MCF 10A (cell line): ENCODE measurements at regions not wholly inside any gene's neighbourhood (a gene's known extent, or its start where the extent isn't known, plus 50 kb on each side); places are given as distances from the start of the nearest gene placed in this dataset.

Experiments
- BruUV-seq: library from RNA; stranded (reverse); fragments of 400-500 nt; replicated peaks from 2 replicates; lab custom pipeline; 2021; lab: Mats Ljungman, UMichigan
- CTCF ChIA-PET: fragments of 300-600 bp; sonication (Branson Sonifier 250); formaldehyde crosslinking; extraction: SDS; loops from one replicate; lab custom pipeline; 2021; ENCODE audit warnings: antibody characterized with exemption, inconsistent platforms; lab: Yijun Ruan, JAX
- POLR2A ChIA-PET: fragments of 300-600, 350-650 bp; sonication (Branson Sonifier 250); formaldehyde crosslinking; extraction: SDS; loops from one replicate; lab custom pipeline; 2020; ENCODE audit warnings: antibody characterized with exemption, inconsistent platforms; lab: Yijun Ruan, JAX
- DNase-seq: peaks from one replicate; pipeline ENCODE4 v3.0.0-alpha.2; 2018; ENCODE audit not compliant: unreplicated experiment
- H3K27ac Mint-ChIP-seq: one replicate; pipeline ENCODE4 v1.8.0; 2022; ENCODE audit warnings: mild to moderate bottlenecking, low read depth, mixed read lengths; ENCODE audit not compliant: unreplicated experiment
- H3K27me3 Mint-ChIP-seq: one replicate; pipeline ENCODE4 v1.8.0; 2022; ENCODE audit warnings: mixed read lengths; ENCODE audit not compliant: insufficient read depth, unreplicated experiment
- H3K36me3 Mint-ChIP-seq: one replicate; pipeline ENCODE4 v1.8.0; 2022; ENCODE audit warnings: mild to moderate bottlenecking, moderate library complexity, mixed read lengths; ENCODE audit not compliant: insufficient read depth, unreplicated experiment
- H3K4me1 Mint-ChIP-seq: one replicate; pipeline ENCODE4 v1.8.0; 2022; ENCODE audit warnings: mixed read lengths; ENCODE audit not compliant: insufficient read depth, unreplicated experiment
- H3K4me3 Mint-ChIP-seq: one replicate; pipeline ENCODE4 v1.8.0; 2022; ENCODE audit warnings: mild to moderate bottlenecking, moderate library complexity, mixed read lengths; ENCODE audit not compliant: unreplicated experiment
- H3K9me3 Mint-ChIP-seq: one replicate; pipeline ENCODE4 v1.8.0; 2022; ENCODE audit warnings: mixed read lengths; ENCODE audit not compliant: unreplicated experiment
- CTCF ChIP-seq: fragments of 200-600 bp; IDR thresholded peaks from one replicate; pipeline ENCODE4 v1.8.0; 2022; ENCODE audit warnings: antibody characterized with exemption, mild to moderate bottlenecking; ENCODE audit not compliant: unreplicated experiment
- intact Hi-C: fragments of 100-400 bp; cut with micrococcal nuclease; formaldehyde crosslinking; loops from 2 replicates; pipeline ENCODE4 v1.14.1; 2022

GRCh38 chr16:73473713-73474112 is 425.8 kb upstream of the ZFHX3 start:
- no peaks in the 10 kb centered on the region for H3K36me3 Mint-ChIP-seq
- no peak for TF ChIP-seq CTCF
- H3K27me3 Mint-ChIP-seq, result peaks cover 58% of the 10 kb centered on the region
- BruUV-seq, result no TSS peak
- intact Hi-C loops, result no loop called here
- POLR2A ChIA-PET, result no interaction called here
- H3K27ac Mint-ChIP-seq, result no peak overlapping the region
- CTCF ChIA-PET, result interaction anchor here (0.7 kb wide), 1 partner anchor 752 kb away, joined by 3 read pairs; no protein-coding TSS in a partner anchor
- no peak overlapping the region for H3K4me3 Mint-ChIP-seq
- H3K9me3 Mint-ChIP-seq, result no peaks in the 10 kb centered on the region
- H3K4me1 Mint-ChIP-seq, result no peaks in the 10 kb centered on the region
- no peak for DNase-seq

GRCh38 chr16:73464834-73465233 is 416.9 kb upstream of the ZFHX3 start:
- ChIA-PET CTCF (interaction anchor here (0.6 to 1.2 kb wide), 2 partner anchors 410 to 951 kb away, joined by 3 to 4 read pairs; no protein-coding TSS in a partner anchor), POLR2A (no interaction called here)
- TF ChIP-seq CTCF, result no peak
- no TSS peak for BruUV-seq
- Mint-ChIP-seq H3K4me3 (no peak overlapping the region), H3K27ac (no peak overlapping the region), H3K9me3 (peaks cover 13% of the 10 kb centered on the region), H3K36me3 (no peaks in the 10 kb centered on the region), H3K27me3 (peaks cover 96% of the 10 kb centered on the region), H3K4me1 (no peaks in the 10 kb centered on the region)
- DNase-seq, result no peak
- intact Hi-C loops, result no loop called here

- no peak for DNase-seq
- intact Hi-C loops, result no loop called here
- no peaks in the 10 kb centered on the region for H3K4me1 Mint-ChIP-seq
- H3K4me3 Mint-ChIP-seq, result no peak overlapping the region
- POLR2A ChIA-PET, result no interaction called here
- TF ChIP-seq CTCF, result no peak
- no peak overlapping the region for H3K27ac Mint-ChIP-seq
- CTCF ChIA-PET, result interaction anchor here (0.6 to 0.7 kb wide), 3 partner anchors 9 to 437 kb away, joined by 3 read pairs; no protein-coding TSS in a partner anchor
- no TSS peak for BruUV-seq
- peaks cover 13% of the 10 kb centered on the region for H3K9me3 Mint-ChIP-seq
- H3K36me3 Mint-ChIP-seq, result no peaks in the 10 kb centered on the region
- peaks cover 83% of the 10 kb centered on the region for H3K27me3 Mint-ChIP-seq
Observed at GRCh38 chr16:73459586-73459985, 411.7 kb upstream of the ZFHX3 start.

GRCh38 chr16:73457851-73458250 is 409.9 kb upstream of the ZFHX3 start:
- intact Hi-C loops, result no loop called here
- CTCF ChIA-PET, result no interaction called here
- no TSS peak for BruUV-seq
- POLR2A ChIA-PET, result no interaction called here
- no peak overlapping the region for H3K27ac Mint-ChIP-seq
- TF ChIP-seq CTCF, result no peak
- H3K36me3 Mint-ChIP-seq, result no peaks in the 10 kb centered on the region
- DNase-seq, result no peak
- H3K27me3 Mint-ChIP-seq, result peaks cover 83% of the 10 kb centered on the region
- peaks cover 13% of the 10 kb centered on the region for H3K9me3 Mint-ChIP-seq
- H3K4me1 Mint-ChIP-seq, result no peaks in the 10 kb centered on the region
- H3K4me3 Mint-ChIP-seq, result no peak overlapping the region
